ENCODE measurements at regions not wholly inside any gene's neighbourhood (a gene's known extent, or its start where the extent isn't known, plus 50 kb on each side); places are given as distances from the start of the nearest gene placed in this dataset.

DNA sequence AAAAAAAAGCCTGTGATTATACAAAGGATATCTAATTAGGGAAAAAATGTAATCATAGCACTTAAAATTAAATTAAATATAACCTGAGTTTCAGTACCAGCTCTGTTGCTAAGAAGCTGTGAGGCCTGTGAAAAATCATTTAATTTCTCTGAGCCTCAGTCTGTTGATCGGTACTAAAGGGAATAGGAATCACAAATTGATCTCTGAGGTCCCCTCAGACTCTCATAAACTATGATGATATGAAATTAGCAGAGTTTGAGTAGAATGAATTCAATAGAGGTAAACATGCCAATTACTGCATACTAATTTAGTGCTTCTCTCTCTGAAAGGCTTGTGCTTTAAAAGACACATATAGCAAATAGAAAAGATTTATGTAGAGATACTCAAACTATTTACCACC, 416.8 kb upstream of the NCAM2 start:
- no peaks in the 10 kb centered on the region for H3K27me3 ChIP-seq (replicated peaks; ENCODE audit: control insufficient read depth, insufficient read depth, low read length)
- TF ChIP-seq, protein P1, sequence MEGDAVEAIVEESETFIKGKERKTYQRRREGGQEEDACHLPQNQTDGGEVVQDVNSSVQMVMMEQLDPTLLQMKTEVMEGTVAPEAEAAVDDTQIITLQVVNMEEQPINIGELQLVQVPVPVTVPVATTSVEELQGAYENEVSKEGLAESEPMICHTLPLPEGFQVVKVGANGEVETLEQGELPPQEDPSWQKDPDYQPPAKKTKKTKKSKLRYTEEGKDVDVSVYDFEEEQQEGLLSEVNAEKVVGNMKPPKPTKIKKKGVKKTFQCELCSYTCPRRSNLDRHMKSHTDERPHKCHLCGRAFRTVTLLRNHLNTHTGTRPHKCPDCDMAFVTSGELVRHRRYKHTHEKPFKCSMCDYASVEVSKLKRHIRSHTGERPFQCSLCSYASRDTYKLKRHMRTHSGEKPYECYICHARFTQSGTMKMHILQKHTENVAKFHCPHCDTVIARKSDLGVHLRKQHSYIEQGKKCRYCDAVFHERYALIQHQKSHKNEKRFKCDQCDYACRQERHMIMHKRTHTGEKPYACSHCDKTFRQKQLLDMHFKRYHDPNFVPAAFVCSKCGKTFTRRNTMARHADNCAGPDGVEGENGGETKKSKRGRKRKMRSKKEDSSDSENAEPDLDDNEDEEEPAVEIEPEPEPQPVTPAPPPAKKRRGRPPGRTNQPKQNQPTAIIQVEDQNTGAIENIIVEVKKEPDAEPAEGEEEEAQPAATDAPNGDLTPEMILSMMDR (IDR thresholded peaks at IDR 0.05; ENCODE audit: insufficient read depth, low read length, poor library complexity, severe bottlenecking), result no peak
- no peaks in the 10 kb centered on the region for H3K36me3 ChIP-seq (ENCODE audit: control insufficient read depth, insufficient read depth, low read length)
- H3K4me3 ChIP-seq (replicated peaks; ENCODE audit: low read depth, low read length), result no peak overlapping the region
- DNase-seq (ENCODE audit: extremely low read depth, insufficient read length), result no peak

DNA sequence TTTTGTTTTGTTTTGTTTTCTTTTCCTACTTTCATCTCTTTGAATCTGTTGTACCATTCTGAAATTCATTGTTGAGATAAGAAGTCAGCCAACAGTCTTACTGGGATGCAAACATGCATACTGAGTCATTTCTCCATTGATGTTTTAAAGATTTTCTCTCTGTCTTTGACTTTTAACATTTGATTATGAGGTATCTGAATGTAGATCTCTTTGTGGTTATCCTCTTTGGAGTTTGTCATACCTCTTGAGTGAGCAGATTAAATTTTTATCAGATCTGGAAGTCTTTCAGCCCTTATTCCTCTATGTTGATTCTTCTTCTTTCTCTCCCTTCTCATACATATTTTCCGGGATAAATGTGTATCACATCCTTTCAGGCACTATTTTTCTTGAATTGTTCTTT, 406.9 kb upstream of the NCAM2 start:
- TF ChIP-seq, protein P1 (IDR thresholded peaks at IDR 0.05; ENCODE audit: insufficient read depth, low read length, poor library complexity, severe bottlenecking), result no peak
- H3K4me3 ChIP-seq (replicated peaks; ENCODE audit: low read depth, low read length), result no peak overlapping the region
- DNase-seq (ENCODE audit: extremely low read depth, insufficient read length), result no peak
- H3K36me3 ChIP-seq (ENCODE audit: control insufficient read depth, insufficient read depth, low read length), result no peaks in the 10 kb centered on the region
- no peaks in the 10 kb centered on the region for H3K27me3 ChIP-seq (replicated peaks; ENCODE audit: control insufficient read depth, insufficient read depth, low read length)

DNA sequence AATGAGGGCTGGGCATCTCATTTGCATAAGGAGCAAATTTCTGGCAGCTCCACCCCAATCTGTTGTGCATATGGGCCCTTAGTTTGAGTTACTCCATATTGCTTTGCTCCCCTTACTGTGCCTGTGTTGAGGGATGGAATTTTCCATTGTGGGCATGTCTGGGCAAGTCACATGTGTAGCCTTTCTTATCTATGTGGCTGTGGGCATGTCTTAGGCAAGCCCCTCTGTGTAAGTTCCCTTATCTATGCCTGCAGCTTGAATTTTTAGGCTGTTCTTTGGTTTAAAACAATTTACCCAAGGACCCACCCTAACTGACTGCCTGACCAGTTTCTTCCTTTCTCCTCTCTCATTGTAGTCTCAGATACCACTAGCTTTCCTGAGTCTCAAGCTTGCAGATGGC, 405.7 kb upstream of the NCAM2 start:
- Histone ChIP-seq H3K27me3 (replicated peaks; ENCODE audit: control insufficient read depth, insufficient read depth, low read length) (no peaks in the 10 kb centered on the region), H3K4me3 (replicated peaks; ENCODE audit: low read depth, low read length) (no peak overlapping the region), H3K36me3 (ENCODE audit: control insufficient read depth, insufficient read depth, low read length) (no peaks in the 10 kb centered on the region)
- no peak for DNase-seq (ENCODE audit: extremely low read depth, insufficient read length)
- TF ChIP-seq, protein P1 (IDR thresholded peaks at IDR 0.05; ENCODE audit: insufficient read depth, low read length, poor library complexity, severe bottlenecking), result no peak

- H3K36me3 ChIP-seq (ENCODE audit: control insufficient read depth, insufficient read depth, low read length), result no peaks in the 10 kb centered on the region
- no peaks in the 10 kb centered on the region for H3K27me3 ChIP-seq (replicated peaks; ENCODE audit: control insufficient read depth, insufficient read depth, low read length)
- H3K4me3 ChIP-seq (replicated peaks; ENCODE audit: low read depth, low read length), result no peak overlapping the region
- DNase-seq (ENCODE audit: extremely low read depth, insufficient read length), result no peak
- TF ChIP-seq, protein P1 (IDR thresholded peaks at IDR 0.05; ENCODE audit: insufficient read depth, low read length, poor library complexity, severe bottlenecking), result no peak
These were observed 395.0 kb upstream of the NCAM2 start for GRCh38 chr21:20603236-20603635.

GRCh38 chr21:20611008-20611407, 387.2 kb upstream of the NCAM2 start:
- H3K36me3 ChIP-seq (ENCODE audit: control insufficient read depth, insufficient read depth, low read length), result no peaks in the 10 kb centered on the region
- TF ChIP-seq, protein P1 (IDR thresholded peaks at IDR 0.05; ENCODE audit: insufficient read depth, low read length, poor library complexity, severe bottlenecking), result no peak
- DNase-seq (ENCODE audit: extremely low read depth, insufficient read length), result no peak
- H3K4me3 ChIP-seq (replicated peaks; ENCODE audit: low read depth, low read length), result no peak overlapping the region
- no peaks in the 10 kb centered on the region for H3K27me3 ChIP-seq (replicated peaks; ENCODE audit: control insufficient read depth, insufficient read depth, low read length)

GRCh38 chr21:20613654-20614053, 384.6 kb upstream of the NCAM2 start:
- no peak overlapping the region for H3K4me3 ChIP-seq (replicated peaks; ENCODE audit: low read depth, low read length)
- no peaks in the 10 kb centered on the region for H3K36me3 ChIP-seq (ENCODE audit: control insufficient read depth, insufficient read depth, low read length)
- H3K27me3 ChIP-seq (replicated peaks; ENCODE audit: control insufficient read depth, insufficient read depth, low read length), result no peaks in the 10 kb centered on the region
- TF ChIP-seq, protein P1 (IDR thresholded peaks at IDR 0.05; ENCODE audit: insufficient read depth, low read length, poor library complexity, severe bottlenecking), result no peak
- DNase-seq (ENCODE audit: extremely low read depth, insufficient read length), result no peak

Data from GM06990 (cell line).